CD14-positive monocyte (primary cell): ENCODE measurements at regions not wholly inside any gene's neighbourhood (a gene's known extent, or its start where the extent isn't known, plus 50 kb on each side); places are given as distances from the start of the nearest gene placed in this dataset.

Experiments used
- DNase-seq, 3 donors: peaks; one replicate each; pipeline ENCODE4 v3.0.0-alpha.2; 2011 to 2022
- H2AFZ ChIP-seq: 2 replicates; pipeline ENCODE4 v1.6.0; 2012; ENCODE audit warnings: mild to moderate bottlenecking, low read depth, low read length, inconsistent platforms; ENCODE audit not compliant: insufficient read depth, poor library complexity, severe bottlenecking
- H3K27ac ChIP-seq, 2 donors: 1 replicate in 1 of 2; 2 replicates in 1 of 2; pipeline ENCODE4 v1.5.1; 2012 to 2013; ENCODE audit warnings: low read length in 2 of 2, control low read depth in 1 of 2, inconsistent platforms in 1 of 2, low read depth in 1 of 2, mild to moderate bottlenecking in 1 of 2
- H3K27me3 ChIP-seq, 2 donors: one replicate each; pipeline versions ENCODE4 v1.6.0 to v1.6.1; 2011 to 2013; ENCODE audit warnings: low read length in 2 of 2; ENCODE audit not compliant: control insufficient read depth in 2 of 2, insufficient read depth in 2 of 2
- H3K36me3 ChIP-seq, 2 donors: replicated peaks in 1 of 2; 1 replicate in 1 of 2; 2 replicates in 1 of 2; pipeline versions ENCODE4 v1.5.1 to v1.6.1; 2012 to 2013; ENCODE audit warnings: low read length in 2 of 2, control low read depth in 1 of 2, inconsistent platforms in 1 of 2, mild to moderate bottlenecking in 1 of 2; ENCODE audit not compliant: insufficient read depth in 2 of 2, control insufficient read depth in 1 of 2
- H3K4me1 ChIP-seq, 2 donors: 1 replicate in 1 of 2; 2 replicates in 1 of 2; pipeline versions ENCODE4 v1.5.1 to v1.6.1; 2012 to 2013; ENCODE audit warnings: low read length in 2 of 2, control low read depth in 1 of 2, inconsistent platforms in 1 of 2, mild to moderate bottlenecking in 1 of 2, moderate library complexity in 1 of 2; ENCODE audit not compliant: insufficient read depth in 2 of 2, control insufficient read depth in 1 of 2
- H3K4me2 ChIP-seq: replicated peaks from 2 replicates; pipeline ENCODE3; 2012; ENCODE audit warnings: low read length, moderate library complexity, mild to moderate bottlenecking; ENCODE audit not compliant: poor library complexity, severe bottlenecking; ENCODE audit errors: extremely low read depth
- H3K4me3 ChIP-seq, 3 experiments: fragments of 200-600 bp in 1 of 3; sonication (generic) in 1 of 3; replicated peaks in 1 of 3; 1 replicate in 2 of 3; 2 replicates in 1 of 3; pipeline ENCODE4 v1.5.1; 2011 to 2013; ENCODE audit warnings: low read length in 3 of 3, mild to moderate bottlenecking in 3 of 3, control low read depth in 2 of 3, low read depth in 2 of 3, inconsistent platforms in 1 of 3, moderate library complexity in 1 of 3
- H3K79me2 ChIP-seq: 2 replicates; pipeline ENCODE4 v1.6.0; 2012; ENCODE audit warnings: mild to moderate bottlenecking, control low read depth, inconsistent platforms, low read length, moderate library complexity; ENCODE audit not compliant: insufficient read depth
- H3K9ac ChIP-seq: 2 replicates; pipeline ENCODE4 v1.6.0; 2017; ENCODE audit warnings: low read length, mild to moderate bottlenecking; ENCODE audit not compliant: insufficient read depth, poor library complexity, severe bottlenecking
- H3K9me3 ChIP-seq, 2 donors: replicated peaks in 1 of 2; 1 replicate in 1 of 2; 2 replicates in 1 of 2; pipeline versions ENCODE4 v1.5.1 to v1.6.1; 2012 to 2013; ENCODE audit warnings: low read length in 2 of 2, control low read depth in 1 of 2; ENCODE audit not compliant: control insufficient read depth in 1 of 2, insufficient read depth in 1 of 2
- H4K20me1 ChIP-seq: 2 replicates; pipeline ENCODE4 v1.6.0; 2012; ENCODE audit warnings: mild to moderate bottlenecking, low read length, control low read depth, moderate library complexity; ENCODE audit not compliant: insufficient read depth
- H3K27ac Mint-ChIP-seq, 7 donors: one replicate each; pipeline ENCODE4 v1.8.0; 2020; ENCODE audit warnings: mild to moderate bottlenecking in 7 of 7, mixed read lengths in 7 of 7, moderate library complexity in 6 of 7, inconsistent platforms in 2 of 7
- H3K27me3 Mint-ChIP-seq, 3 donors: one replicate each; pipeline ENCODE4 v1.8.0; 2021 to 2022; ENCODE audit warnings: low read depth in 3 of 3, mild to moderate bottlenecking in 3 of 3, mixed read lengths in 3 of 3, moderate library complexity in 3 of 3, inconsistent platforms in 1 of 3
- H3K36me3 Mint-ChIP-seq, 2 donors: one replicate each; pipeline ENCODE4 v1.8.0; 2020; ENCODE audit warnings: mixed read lengths in 2 of 2, inconsistent platforms in 1 of 2, mild to moderate bottlenecking in 1 of 2
- H3K4me1 Mint-ChIP-seq: one replicate; pipeline ENCODE4 v1.8.0; 2020; ENCODE audit warnings: mild to moderate bottlenecking, mixed read lengths
- H3K4me3 Mint-ChIP-seq, 2 donors: one replicate each; pipeline ENCODE4 v1.8.0; 2020; ENCODE audit warnings: mild to moderate bottlenecking in 2 of 2, mixed read lengths in 2 of 2, moderate library complexity in 1 of 2
- H3K9me3 Mint-ChIP-seq, 7 donors: one replicate each; pipeline ENCODE4 v1.8.0; 2020 to 2022; ENCODE audit warnings: mixed read lengths in 7 of 7, mild to moderate bottlenecking in 6 of 7, moderate library complexity in 6 of 7, inconsistent platforms in 2 of 7
- WGBS: methylation state at CpG from one replicate; pipeline ENCODE4 v1.1.5; 2013; ENCODE audit warnings: missing lambda C conversion rate; ENCODE audit not compliant: insufficient coverage; 5-methylcytosine and 5-hydroxymethylcytosine counted together
- intact Hi-C, 2 donors: fragments of 100-400 bp; cut with micrococcal nuclease; formaldehyde crosslinking; loops; one replicate each; pipeline versions ENCODE4 v1.15.0 to v1.15.1; 2023
- TF ChIP-seq, protein P1 (sequence below): fragments of 200-600 bp; IDR thresholded peaks from one replicate; pipeline ENCODE4 v1.8.0; 2022; ENCODE audit warnings: antibody characterized with exemption, mild to moderate bottlenecking

DNA sequence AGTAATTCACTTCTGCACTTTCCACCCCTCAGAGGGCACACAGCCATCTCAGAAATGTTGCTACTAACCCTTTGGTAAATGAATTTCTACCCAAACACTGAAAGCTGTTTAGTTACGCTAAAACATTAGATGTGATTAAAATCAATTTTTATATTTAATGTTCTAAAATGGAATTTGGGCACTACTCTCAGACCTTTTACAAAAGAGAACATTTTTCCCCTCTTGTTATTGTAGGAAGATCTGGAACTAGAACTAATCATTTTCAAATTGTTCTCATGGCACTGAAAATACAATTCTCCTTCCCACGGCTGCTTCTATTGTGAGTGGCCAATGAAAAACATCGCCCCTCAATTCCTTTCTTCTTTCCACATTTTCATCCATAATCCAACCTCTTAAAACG, 627.4 kb downstream of the CDH26 start:
- Histone ChIP-seq H3K4me3 (no peak overlapping the region), H3K4me2 (no peak overlapping the region), H4K20me1 (no peaks in the 10 kb centered on the region), H3K27ac (no peak overlapping the region), H3K9me3 (no peaks in the 10 kb centered on the region), H2AFZ (no peak overlapping the region), H3K36me3 (no peaks in the 10 kb centered on the region), H3K4me1 (no peaks in the 10 kb centered on the region), H3K9ac (no peak overlapping the region), H3K27me3 (no peaks in the 10 kb centered on the region), H3K79me2 (no peaks in the 10 kb centered on the region)
- H3K4me1 Mint-ChIP-seq = no peaks in the 10 kb centered on the region
- no CpG with 5 or more reads among the region's 4 CpGs for WGBS
- intact Hi-C loops = no loop called here
- DNase-seq = no peak
- TF ChIP-seq, protein P1, sequence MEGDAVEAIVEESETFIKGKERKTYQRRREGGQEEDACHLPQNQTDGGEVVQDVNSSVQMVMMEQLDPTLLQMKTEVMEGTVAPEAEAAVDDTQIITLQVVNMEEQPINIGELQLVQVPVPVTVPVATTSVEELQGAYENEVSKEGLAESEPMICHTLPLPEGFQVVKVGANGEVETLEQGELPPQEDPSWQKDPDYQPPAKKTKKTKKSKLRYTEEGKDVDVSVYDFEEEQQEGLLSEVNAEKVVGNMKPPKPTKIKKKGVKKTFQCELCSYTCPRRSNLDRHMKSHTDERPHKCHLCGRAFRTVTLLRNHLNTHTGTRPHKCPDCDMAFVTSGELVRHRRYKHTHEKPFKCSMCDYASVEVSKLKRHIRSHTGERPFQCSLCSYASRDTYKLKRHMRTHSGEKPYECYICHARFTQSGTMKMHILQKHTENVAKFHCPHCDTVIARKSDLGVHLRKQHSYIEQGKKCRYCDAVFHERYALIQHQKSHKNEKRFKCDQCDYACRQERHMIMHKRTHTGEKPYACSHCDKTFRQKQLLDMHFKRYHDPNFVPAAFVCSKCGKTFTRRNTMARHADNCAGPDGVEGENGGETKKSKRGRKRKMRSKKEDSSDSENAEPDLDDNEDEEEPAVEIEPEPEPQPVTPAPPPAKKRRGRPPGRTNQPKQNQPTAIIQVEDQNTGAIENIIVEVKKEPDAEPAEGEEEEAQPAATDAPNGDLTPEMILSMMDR = no peak
- H3K36me3 Mint-ChIP-seq = no peaks in the 10 kb centered on the region
- peaks cover 0 to 6% (median 0%) of the 10 kb centered on the region in 3 donors for H3K27me3 Mint-ChIP-seq
- H3K4me3 Mint-ChIP-seq = no peak overlapping the region
- H3K27ac Mint-ChIP-seq = no peak overlapping the region
- peaks cover 0 to 2% (median 0%) of the 10 kb centered on the region in 7 donors for H3K9me3 Mint-ChIP-seq

DNA sequence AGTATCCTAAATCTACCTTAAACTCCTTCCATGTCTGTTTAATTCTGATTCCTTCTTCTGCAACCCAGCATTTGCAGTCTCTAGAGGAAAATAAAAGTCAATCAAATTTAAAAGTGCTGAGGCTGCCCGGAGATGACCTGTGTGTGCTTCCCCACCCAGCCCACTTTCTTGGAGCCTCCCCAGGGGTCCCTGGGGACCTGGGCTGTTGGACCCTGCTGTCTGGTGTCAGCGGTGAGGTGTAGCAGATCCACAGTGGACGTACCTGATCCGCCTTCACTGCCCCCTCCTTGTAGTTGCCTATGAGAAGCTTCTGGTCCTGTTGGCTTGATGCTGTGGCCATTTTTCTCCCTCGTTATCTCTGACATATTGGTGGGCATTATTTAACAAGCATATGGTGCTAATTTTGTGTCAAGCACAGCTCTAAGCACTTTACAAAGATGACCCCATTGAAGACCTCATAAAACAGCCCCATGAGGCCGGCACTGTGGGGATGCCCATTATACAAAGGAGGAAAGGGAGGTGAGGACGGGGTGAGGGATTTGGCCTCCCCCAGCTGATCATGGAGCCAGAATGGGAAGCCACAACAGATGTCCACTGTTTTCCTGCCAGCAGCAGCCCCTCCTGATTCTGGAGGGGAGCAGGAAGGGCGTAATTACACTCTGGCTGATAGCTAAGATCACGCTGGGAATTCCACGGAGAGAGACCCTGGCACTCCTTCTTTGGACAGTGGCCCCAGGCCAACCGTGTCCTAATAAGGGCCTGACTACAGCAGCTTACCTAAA, 628.2 kb downstream of the CDH26 start:
- no peak overlapping the region for H3K27ac Mint-ChIP-seq

More for the DNA sequence above, 628.2 kb downstream of the CDH26 start:
- Histone ChIP-seq H4K20me1 (no peaks in the 10 kb centered on the region), H3K27ac (no peak overlapping the region), H3K27me3 (no peaks in the 10 kb centered on the region), H3K4me3 (no peak overlapping the region), H3K36me3 (no peaks in the 10 kb centered on the region), H2AFZ (no peak overlapping the region), H3K9ac (no peak overlapping the region), H3K4me2 (no peak overlapping the region), H3K4me1 (no peaks in the 10 kb centered on the region), H3K79me2 (no peaks in the 10 kb centered on the region), H3K9me3 (no peaks in the 10 kb centered on the region)
- TF ChIP-seq, protein P1 = no peak
- no peak overlapping the region for H3K4me3 Mint-ChIP-seq
- no peaks in the 10 kb centered on the region for H3K36me3 Mint-ChIP-seq
- H3K4me1 Mint-ChIP-seq = no peaks in the 10 kb centered on the region
- no peak for DNase-seq
- peaks cover 0 to 2% (median 0%) of the 10 kb centered on the region in 7 donors for H3K9me3 Mint-ChIP-seq
- intact Hi-C loops = no loop called here
- WGBS = 77% methylated on average over 8 of the region's 11 CpGs
- H3K27me3 Mint-ChIP-seq = peaks cover 0 to 9% (median 0%) of the 10 kb centered on the region in 3 donors
